Right renal cortex interstitium (tissue), 3 donors: ENCODE measurements at regions not wholly inside any gene's neighbourhood (a gene's known extent, or its start where the extent isn't known, plus 50 kb on each side); places are given as distances from the start of the nearest gene placed in this dataset.
A peak's percentile ranks its signal among the peaks of the same experiment; 100 is the strongest.

Experiments
- DNase-seq, 3 donors: peaks; one replicate each; pipeline ENCODE4 v3.0.0-alpha.2; 2013; ENCODE audit warnings: low read depth in 3 of 3, low spot score in 2 of 3

DNA sequence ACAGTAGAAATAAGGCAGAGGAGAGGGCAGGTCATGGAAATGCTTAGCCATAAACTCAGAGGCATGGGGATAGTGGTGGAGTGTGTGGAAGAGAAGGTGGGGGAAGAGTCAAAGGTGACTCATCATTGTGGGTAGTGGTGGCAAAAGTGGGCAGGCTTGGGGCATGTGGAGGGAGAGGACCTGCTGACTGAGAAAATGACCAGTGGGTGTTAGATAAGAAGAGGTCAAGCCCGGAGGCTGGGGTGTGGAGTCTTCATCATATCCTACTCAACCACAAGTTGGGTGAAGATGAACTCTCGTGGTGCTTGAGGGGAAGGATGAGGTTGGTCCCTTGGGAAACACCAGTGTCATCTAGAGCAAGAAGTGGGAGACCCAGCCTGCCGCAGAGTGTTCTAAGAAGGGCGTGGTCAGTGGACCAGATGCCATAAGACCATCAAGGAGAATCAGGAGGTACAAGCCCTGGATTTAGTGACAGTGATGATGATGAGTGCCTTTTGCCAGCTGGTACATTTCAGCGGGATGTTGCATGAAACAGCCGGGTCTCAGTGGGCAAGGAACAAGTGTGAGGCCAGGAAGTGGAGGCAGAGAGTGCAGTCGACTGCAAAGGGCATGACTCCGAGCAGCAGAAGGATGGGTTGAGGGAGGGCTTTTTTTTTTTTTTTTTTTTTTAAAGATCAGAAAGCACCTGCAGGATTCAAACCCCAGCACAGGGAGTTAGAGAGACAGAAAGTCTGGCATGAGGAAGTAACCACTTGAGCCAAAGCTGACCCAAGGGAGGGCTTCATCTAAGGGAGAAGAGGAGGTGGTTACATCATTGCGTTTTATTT lies 122.6 kb upstream of the SPRED2 start:
- DNase-seq, result no peak

DNA sequence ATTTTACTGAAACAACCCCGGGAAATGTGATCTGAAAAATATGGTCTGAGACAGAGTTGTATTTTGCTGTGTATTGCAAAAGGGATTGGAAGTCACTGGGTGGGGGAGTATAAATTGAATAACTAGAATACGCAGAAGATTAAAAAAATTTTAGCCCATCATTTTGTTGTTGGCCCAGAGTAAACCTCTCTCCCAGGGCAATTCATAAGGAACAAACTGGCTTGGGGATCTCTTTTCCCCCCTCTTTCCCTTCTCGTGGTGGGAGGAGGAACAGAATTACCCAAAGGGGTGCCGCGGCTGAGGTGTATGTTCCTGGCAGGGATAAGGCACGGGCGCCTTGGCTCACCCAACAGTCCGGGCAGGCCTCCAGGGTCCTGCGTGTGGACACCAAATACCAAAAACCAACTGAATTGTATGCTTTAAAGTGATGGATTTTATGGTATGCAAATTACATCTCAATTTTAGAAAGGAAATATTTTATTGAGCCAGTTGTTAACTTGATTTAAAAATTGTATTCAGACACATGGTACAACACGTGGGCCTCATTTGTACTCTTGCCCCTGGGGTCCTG lies 121.2 kb upstream of the SPRED2 start:
- no peak for DNase-seq

GRCh38 chr2:65551528-65551927 lies 119.1 kb upstream of the SPRED2 start:
- no peak for DNase-seq

- DNase-seq, result no peak
Measured at GRCh38 chr2:65550246-65550645, 117.8 kb upstream of the SPRED2 start.

GRCh38 chr2:65549631-65550030 lies 117.2 kb upstream of the SPRED2 start:
- DNase-seq, result no peak

GRCh38 chr2:65549257-65549627 lies 116.8 kb upstream of the SPRED2 start:
- peak in 1 of 3 donors; percentile 39 for DNase-seq

DNA sequence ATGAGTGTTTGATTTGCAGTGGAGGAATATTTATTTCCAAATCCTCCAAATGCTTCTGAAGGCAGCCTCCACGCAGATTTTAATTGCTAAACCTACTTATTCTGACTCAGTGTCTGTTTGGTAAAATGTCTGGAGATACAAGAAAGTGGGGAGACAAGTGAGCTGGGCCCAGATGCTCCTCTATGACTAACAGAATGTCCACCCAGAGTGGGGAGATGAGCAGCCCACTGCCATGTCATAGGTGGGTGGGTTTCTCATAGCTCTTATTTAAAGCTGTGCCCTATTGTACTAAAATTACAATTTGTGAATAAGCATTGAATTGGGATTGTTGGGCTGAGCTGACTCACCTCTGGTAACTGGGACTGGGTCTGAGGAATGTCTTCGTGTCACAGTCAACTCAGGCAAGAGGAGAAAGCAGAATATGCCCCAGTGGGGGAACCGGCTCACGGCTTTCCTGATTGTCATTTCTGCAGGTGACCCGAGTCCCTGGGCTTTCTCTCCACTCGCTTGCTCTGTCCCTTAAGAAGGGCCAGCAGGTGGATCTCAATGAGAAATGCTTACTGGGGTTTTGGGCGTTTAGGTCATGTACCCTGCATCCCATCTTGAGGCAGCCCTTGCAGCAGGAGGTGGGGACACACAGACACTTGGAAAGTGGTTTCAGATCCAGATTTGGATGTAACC lies 116.3 kb upstream of the SPRED2 start:
- DNase-seq, result no peak

DNA sequence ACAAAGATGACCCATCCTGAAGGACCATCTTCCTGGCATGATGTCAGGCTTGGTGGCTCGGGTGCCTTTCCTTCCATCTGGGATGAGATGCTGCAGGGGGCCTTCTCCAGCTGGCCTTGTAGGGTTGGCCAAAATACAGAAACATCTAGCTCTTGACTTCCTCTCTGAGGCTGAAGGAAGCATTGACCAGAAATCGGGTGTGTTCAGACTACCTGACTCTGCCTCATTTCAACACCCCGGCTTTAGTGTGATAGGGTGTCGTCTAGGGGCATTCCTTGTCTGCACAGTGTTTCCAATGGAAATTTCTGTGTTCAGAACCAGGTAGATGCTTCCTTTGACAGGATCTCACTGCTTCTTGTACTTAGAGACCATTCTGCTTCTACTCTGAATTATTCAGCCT lies 115.7 kb upstream of the SPRED2 start:
- no peak for DNase-seq

DNA sequence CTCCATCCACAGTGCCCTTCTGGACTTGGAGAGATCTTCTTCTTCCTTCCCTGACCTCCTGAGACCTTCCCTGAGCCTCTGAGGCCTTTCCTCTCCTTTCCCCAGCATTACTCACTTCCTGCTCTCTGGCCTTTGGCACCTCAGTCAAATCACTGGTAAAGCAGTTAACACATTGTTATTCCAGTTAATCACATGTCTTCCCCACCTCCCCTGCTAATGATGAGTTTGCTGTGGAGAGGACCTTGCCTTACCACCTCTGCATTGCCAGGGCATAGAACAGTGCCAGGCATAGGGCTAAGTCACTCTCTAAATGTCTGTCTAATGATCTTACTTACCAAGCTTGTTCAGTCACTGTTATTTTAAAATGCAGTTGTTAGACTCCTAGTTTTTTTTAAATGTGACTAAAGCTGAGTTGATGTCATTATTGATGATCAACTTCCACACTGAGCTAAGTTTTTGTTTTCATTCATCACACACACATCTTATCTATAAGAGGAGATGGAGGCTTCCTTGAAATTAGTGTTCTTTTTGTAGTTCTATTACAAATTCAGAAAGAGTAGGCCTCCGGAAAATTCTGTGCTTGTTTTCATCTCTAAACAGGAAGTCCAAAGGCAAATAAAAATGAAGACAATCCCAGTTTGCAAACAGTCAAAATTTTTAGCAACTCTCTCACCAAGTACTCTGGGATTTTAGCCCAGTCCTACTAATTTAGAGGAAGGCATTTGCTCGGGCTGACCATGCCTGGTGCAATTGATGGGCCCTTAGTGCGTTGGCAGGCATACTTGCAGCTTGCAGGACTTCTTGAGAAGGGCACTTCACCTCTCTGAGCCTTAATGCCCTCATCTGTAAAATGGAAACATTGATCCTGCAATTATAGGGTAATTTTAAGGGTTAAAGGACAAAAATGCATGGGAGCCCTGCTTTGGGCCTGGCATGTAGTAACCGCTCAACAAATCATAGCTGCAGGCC lies 113.7 kb upstream of the SPRED2 start:
- DNase-seq, result no peak

- no peak for DNase-seq
Measured at GRCh38 chr2:65541773-65542172, 109.4 kb upstream of the SPRED2 start.

DNA sequence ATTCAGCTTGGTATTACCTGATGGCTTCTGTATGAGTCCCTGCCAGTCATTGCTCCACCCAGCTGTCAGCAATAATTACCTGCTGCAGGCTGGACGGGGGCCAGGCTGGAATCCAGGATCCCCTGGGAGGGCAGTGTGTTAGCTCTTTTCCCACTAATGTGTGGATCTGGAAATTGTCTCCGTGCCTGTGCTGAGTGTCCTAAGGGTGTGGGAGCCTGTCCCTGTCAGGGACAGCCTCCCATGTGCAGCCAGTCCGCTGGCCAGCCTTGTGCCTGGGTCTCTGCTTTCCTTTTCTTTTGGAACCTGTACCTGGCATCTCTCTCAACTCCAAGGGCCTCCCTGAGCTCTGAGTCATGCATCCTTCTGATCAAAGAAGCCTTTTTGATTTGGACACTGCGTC lies 107.2 kb upstream of the SPRED2 start:
- DNase-seq, result no peak

DNA sequence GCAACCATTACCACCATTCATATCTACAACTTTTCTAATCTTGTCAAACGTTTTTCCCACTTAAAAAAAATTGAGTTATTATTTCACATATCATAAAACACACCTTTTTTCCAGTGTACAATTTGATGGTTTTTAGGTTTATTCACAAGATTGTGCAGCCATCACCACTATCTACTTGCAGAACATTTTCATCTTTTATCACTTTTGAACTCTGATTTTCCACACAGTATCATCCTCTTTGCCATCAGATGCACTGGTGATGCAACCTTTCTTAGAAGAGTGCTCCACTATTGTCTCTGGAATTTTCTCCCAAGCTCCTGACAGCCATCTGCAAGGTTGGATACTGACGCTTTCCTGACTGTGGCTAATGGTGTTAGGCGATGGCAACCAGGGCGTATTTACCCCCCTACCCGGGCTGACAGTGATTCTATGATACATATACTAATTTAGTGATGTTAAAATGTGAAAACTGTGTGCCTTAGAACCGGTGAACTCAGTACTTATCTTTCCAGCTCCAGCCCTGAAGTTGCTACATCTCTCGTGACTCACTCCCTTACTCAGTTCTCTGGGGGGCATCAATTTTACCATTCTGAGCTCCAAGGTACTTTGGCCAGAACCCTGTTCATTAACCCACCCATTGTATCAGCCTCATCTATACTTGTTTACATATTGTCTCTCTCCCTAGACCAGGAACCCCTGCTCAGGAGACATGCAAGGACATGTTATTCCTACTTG lies 105.4 kb upstream of the SPRED2 start:
- no peak for DNase-seq

DNA sequence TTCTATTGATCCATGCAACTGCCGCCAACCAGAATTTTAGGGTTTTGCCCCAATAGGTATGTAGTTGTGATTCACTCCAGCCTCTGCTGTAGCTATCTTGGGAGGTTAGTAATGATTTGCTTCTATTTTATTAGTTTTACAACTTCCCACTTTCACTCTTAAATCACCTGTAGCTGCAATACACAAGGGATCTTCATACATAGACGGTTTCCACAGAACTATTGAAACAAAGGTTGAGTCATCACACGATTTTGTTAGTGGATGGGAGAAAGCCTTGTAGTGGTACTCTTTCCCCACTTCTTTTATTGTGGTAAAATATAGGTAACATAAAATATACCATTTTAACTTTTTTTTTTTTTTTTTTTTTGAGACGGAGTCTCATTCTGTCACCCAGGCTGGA lies 104.2 kb upstream of the SPRED2 start:
- DNase-seq, result no peak

DNA sequence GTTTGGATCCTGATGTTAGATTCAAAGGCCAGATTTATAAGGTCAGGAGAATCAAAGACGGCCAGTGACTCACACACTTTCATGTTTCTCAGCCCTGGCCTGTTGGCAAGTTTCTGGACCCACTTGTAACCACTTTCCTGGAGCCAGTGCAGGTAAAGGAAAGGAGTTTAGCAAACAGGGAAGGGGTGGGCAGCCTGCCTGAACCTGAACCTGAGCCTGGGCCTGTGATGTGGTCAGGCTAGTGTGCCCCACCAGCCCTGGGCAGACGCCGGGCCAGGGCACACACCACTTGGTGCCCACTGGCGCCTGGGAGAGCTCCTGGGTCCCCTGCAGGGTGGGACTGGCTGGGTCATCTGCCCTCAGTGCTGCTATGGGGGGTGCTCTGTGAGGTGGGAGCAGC lies 100.5 kb upstream of the SPRED2 start:
- DNase-seq, result no peak

DNA sequence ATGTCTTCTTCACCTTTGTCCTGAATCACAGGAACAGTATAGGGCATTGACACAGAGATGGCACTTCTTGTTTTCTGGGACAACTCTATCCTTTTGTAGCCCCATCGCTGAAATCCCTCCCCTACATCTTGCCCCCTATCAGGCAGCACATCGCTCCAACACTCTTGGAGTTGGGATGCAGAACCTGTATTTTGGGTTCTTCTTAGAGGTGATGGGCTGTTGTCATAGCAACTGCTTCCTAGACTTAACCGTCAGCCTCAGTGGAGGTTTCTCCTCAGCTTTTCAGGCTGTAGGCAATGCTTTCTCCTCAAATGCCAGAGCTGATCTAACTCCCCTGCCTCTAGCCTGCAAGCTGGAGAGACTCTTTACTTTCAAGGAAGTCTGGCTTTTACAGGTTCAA lies 99.9 kb upstream of the SPRED2 start:
- no peak for DNase-seq

DNA sequence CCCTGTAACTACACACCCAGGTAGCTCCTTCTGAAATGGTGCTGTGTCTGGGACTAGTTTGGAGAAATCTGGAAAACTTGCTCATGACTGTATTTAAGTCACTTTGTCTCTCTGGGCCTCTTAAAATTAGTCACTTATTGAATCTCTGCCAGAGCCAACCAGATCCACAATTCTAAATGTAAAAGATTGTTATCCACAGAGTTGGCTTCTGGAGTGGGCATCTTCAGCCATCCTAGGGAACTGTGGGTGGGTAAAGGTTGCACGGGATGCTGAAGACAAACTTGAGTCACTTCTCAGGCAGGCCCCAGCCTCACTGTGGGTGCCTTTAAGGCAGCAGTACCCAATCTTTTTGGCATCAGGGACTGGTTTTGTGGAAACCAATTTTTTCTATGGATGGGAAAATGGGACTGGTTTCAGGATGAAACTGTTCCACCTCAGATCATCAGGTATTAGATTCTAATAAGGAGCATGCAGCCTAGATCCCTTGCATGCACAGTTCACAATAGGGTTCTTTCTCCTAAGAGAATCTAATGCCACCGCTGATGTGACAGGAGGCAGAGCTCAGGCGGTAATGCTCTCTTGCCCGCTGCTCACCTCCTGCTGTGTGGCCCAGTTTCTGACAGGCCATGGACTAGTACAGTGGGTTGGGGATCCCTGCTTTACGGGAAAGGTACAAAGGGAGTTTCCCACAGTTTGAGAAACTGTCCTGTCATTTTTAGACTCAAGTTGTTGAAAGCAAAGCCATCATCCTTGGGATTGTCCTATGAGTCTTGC lies 98.3 kb upstream of the SPRED2 start:
- DNase-seq, result no peak

GRCh38 chr2:65529419-65529818 lies 97.0 kb upstream of the SPRED2 start:
- DNase-seq, result no peak

DNA sequence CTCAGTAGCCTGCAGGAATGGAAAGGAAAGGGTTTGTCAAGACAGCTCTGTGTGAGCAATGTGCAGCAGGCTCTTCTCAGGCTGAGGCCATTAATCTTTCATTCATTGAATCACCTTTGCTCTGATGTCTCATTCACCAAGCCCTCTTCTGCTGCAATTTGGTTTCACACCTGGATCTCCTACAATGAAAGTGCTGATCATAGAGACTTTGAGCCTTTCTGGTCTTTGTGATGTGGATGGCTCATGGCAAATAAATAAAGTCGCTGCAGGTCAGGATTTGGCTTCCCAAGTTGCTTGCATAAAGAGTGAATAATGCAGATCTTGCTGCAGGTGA lies 95.8 kb upstream of the SPRED2 start:
- no peak for DNase-seq

DNA sequence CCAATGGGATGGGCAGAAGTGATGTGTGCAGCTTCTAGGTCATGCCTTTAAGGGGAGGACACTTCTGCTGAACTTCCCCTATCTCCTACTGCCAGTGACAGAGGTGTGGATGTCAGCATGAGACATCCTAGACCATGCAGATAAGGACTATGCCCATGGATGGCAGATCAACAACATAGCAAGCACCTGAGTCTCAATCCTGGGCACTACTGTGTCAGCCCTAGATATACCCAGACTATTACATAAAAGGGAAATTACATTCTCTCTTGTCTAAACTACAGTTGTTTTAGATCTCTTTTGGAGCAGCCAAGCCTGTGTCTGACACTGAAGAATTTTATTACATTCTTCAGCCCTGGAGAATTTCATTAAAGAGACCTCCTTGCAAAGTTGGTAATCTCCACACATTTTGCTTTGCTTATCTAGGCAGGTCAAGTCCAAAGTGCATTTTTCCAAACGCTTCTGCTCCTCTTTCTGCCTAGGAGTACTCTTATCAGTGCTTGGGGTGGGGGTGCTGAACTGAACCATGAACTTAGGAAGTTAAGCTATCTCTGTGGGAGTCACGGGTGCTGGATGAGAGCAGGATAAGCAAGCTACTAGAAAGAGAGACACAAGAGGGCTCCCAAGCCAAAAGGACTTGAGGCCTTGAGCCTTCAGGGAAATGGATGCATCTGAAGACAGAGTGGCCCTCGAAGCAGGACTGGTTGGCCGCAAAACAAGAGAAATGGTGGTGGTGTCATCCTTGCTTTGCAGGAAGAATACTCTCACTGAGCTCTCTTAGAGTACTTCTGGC lies 95.2 kb upstream of the SPRED2 start:
- DNase-seq, result no peak
